HepG2 (cell line): ENCODE measurements at regions not wholly inside any gene's neighbourhood (a gene's known extent, or its start where the extent isn't known, plus 50 kb on each side); places are given as distances from the start of the nearest gene placed in this dataset.

ENCODE experiments used
- HES4 ChIP-seq: sonication (generic); formaldehyde crosslinking; IDR thresholded peaks from 2 replicates; pipeline ENCODE4 v1.9.0; 2021; ENCODE audit warnings: mild to moderate bottlenecking, missing genetic modification reagents, borderline replicate concordance
- ZFP36L2 ChIP-seq: sonication (generic); formaldehyde crosslinking; IDR thresholded peaks from 2 replicates; pipeline ENCODE4 v1.4.0; 2020; ENCODE audit warnings: missing genetic modification reagents
- ZNF350 ChIP-seq: sonication (generic); formaldehyde crosslinking; IDR thresholded peaks from 2 replicates; pipeline ENCODE4 v1.4.0; 2020; ENCODE audit warnings: mild to moderate bottlenecking, low read depth, missing genetic modification reagents, borderline replicate concordance
- ZNF777 ChIP-seq: sonication (generic); formaldehyde crosslinking; IDR thresholded peaks from 2 replicates; pipeline ENCODE4 v1.4.0; 2020; ENCODE audit warnings: missing genetic modification reagents
- TF ChIP-seq, protein P1 (sequence below), 2 experiments: fragments of 450-650 bp in 1 of 2; sonication (generic) in 1 of 2; formaldehyde crosslinking in 1 of 2; IDR thresholded peaks; 2 replicates each; pipeline versions ENCODE4 v1.6.1 to v1.8.0; 2016 to 2022; ENCODE audit warnings: antibody characterized with exemption in 1 of 2, mild to moderate bottlenecking in 1 of 2, missing genetic modification reagents in 1 of 2
- TF ChIP-seq, protein P2 (sequence below): sonication (generic); formaldehyde crosslinking; IDR thresholded peaks from 2 replicates; pipeline ENCODE4 v1.4.0; 2020; ENCODE audit warnings: missing genetic modification reagents, mild to moderate bottlenecking, borderline replicate concordance
- TF ChIP-seq, protein P3 (sequence below): sonication (generic); formaldehyde crosslinking; IDR thresholded peaks from 2 replicates; pipeline ENCODE4 v1.9.0; 2022; ENCODE audit warnings: missing genetic modification reagents, mild to moderate bottlenecking, borderline replicate concordance

DNA sequence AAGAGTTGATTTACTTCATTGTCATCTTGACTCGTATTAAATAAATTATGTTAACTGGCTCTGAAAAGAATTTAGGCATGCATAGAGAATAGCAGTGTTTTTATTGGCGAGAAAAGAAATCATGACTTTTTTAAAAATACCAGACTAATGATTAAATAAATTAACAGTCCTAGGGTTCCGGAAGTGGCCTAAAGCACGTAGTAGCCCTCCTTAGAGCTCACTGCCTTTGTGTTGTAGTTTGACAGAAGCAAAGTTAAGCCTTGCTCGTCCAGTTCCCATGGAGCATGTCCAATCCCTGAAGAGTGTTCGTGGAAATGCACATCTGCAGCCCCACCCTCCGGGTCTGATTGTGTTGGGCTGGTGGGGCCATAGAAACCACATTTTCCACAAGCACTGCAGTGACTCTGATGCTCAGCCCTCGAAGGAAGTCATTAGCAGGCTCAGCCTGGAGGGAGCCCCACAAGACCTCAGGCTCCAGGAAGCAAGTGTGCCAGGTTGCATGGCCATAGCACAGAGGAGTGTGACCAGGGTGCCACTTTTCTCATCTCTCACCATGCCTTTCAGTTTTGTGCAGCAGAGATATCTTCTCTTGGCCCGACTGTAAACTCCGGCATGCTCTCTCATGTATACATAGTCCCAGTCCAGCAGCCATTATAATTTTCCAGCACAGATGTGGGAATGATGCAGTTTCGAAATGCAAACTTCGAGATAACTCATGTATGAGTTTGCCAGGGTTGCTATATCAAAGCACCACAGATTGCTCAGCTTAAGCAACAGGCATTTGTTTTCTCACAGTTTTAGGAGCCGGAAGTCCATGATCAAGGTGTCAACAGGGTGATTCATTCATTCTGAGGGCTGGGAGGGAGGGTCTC, 188.6 kb upstream of the SH3BP4 start (continued):
- TF ChIP-seq, protein P1, sequence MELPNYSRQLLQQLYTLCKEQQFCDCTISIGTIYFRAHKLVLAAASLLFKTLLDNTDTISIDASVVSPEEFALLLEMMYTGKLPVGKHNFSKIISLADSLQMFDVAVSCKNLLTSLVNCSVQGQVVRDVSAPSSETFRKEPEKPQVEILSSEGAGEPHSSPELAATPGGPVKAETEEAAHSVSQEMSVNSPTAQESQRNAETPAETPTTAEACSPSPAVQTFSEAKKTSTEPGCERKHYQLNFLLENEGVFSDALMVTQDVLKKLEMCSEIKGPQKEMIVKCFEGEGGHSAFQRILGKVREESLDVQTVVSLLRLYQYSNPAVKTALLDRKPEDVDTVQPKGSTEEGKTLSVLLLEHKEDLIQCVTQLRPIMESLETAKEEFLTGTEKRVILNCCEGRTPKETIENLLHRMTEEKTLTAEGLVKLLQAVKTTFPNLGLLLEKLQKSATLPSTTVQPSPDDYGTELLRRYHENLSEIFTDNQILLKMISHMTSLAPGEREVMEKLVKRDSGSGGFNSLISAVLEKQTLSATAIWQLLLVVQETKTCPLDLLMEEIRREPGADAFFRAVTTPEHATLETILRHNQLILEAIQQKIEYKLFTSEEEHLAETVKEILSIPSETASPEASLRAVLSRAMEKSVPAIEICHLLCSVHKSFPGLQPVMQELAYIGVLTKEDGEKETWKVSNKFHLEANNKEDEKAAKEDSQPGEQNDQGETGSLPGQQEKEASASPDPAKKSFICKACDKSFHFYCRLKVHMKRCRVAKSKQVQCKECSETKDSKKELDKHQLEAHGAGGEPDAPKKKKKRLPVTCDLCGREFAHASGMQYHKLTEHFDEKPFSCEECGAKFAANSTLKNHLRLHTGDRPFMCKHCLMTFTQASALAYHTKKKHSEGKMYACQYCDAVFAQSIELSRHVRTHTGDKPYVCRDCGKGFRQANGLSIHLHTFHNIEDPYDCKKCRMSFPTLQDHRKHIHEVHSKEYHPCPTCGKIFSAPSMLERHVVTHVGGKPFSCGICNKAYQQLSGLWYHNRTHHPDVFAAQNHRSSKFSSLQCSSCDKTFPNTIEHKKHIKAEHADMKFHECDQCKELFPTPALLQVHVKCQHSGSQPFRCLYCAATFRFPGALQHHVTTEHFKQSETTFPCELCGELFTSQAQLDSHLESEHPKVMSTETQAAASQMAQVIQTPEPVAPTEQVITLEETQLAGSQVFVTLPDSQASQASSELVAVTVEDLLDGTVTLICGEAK (IDR thresholded peaks at IDR 0.05), result no peak
- TF ChIP-seq, protein P1 (CRISPR knock-in tag; IDR thresholded peaks at IDR 0.05), result no peak
- TF ChIP-seq ZNF777 (CRISPR knock-in tag) (no peak), HES4 (no peak), ZFP36L2 (CRISPR knock-in tag) (no peak), ZNF350 (CRISPR knock-in tag) (no peak; the same call in 1 of the 2 replicates)
- TF ChIP-seq, protein P2, sequence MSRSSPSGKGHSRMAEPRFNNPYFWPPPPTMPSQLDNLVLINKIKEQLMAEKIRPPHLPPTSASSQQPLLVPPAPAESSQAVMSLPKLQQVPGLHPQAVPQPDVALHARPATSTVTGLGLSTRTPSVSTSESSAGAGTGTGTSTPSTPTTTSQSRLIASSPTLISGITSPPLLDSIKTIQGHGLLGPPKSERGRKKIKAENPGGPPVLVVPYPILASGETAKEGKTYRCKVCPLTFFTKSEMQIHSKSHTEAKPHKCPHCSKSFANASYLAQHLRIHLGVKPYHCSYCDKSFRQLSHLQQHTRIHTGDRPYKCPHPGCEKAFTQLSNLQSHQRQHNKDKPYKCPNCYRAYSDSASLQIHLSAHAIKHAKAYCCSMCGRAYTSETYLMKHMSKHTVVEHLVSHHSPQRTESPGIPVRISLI (CRISPR knock-in tag), result no peak
- TF ChIP-seq, protein P3, sequence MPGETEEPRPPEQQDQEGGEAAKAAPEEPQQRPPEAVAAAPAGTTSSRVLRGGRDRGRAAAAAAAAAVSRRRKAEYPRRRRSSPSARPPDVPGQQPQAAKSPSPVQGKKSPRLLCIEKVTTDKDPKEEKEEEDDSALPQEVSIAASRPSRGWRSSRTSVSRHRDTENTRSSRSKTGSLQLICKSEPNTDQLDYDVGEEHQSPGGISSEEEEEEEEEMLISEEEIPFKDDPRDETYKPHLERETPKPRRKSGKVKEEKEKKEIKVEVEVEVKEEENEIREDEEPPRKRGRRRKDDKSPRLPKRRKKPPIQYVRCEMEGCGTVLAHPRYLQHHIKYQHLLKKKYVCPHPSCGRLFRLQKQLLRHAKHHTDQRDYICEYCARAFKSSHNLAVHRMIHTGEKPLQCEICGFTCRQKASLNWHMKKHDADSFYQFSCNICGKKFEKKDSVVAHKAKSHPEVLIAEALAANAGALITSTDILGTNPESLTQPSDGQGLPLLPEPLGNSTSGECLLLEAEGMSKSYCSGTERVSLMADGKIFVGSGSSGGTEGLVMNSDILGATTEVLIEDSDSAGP (CRISPR knock-in tag), result no peak
